ENCODE measurements at regions not wholly inside any gene's neighbourhood (a gene's known extent, or its start where the extent isn't known, plus 50 kb on each side); places are given as distances from the start of the nearest gene placed in this dataset.

DNA sequence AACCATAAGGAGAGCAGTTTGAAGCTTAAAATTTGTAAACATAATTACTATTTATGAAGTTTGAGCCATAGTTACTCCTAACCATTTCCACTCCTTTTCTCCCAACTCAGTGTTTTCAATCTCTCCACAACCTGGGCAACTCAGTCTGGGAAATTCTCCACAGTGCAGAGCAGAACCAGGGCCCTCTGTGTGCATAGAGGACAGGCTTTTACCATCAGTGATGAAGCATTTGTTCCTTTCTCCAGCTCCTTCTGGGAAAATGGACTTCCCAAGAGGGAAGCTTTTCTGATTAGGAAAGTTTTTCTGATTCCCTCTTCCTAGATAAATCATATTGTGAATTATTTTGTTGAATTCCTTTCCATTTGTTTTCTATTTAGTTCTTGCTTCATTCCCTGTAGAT lies 132.3 kb upstream of the MPDZ start:
- Histone ChIP-seq H3K27me3 (ENCODE audit: insufficient read depth, poor library complexity, severe bottlenecking) (no peaks in the 10 kb centered on the region), H3K4me3 (replicated peaks; ENCODE audit: insufficient read depth, low read length) (no peak overlapping the region), H3K27ac (replicated peaks) (no peak overlapping the region)
- DNase-seq (ENCODE audit: low read depth in 1 of 2, low spot score in 1 of 2) = no peak
- TF ChIP-seq SPI1 (IDR thresholded peaks at IDR 0.05; ENCODE audit: borderline replicate concordance, low read depth) = no peak

GRCh38 chr9:13410566-13411031 lies 131.1 kb upstream of the MPDZ start:
- DNase-seq (ENCODE audit: low read depth in 1 of 2, low spot score in 1 of 2) = no peak
- TF ChIP-seq POLR2AphosphoS5 (IDR thresholded peaks at IDR 0.05; ENCODE audit: low read depth) = no peak
- TF ChIP-seq, protein P1, sequence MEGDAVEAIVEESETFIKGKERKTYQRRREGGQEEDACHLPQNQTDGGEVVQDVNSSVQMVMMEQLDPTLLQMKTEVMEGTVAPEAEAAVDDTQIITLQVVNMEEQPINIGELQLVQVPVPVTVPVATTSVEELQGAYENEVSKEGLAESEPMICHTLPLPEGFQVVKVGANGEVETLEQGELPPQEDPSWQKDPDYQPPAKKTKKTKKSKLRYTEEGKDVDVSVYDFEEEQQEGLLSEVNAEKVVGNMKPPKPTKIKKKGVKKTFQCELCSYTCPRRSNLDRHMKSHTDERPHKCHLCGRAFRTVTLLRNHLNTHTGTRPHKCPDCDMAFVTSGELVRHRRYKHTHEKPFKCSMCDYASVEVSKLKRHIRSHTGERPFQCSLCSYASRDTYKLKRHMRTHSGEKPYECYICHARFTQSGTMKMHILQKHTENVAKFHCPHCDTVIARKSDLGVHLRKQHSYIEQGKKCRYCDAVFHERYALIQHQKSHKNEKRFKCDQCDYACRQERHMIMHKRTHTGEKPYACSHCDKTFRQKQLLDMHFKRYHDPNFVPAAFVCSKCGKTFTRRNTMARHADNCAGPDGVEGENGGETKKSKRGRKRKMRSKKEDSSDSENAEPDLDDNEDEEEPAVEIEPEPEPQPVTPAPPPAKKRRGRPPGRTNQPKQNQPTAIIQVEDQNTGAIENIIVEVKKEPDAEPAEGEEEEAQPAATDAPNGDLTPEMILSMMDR (IDR thresholded peaks at IDR 0.05; ENCODE audit: insufficient read depth, low read length) = no peak
- Histone ChIP-seq H3K27ac (replicated peaks) (no peak overlapping the region), H3K4me3 (replicated peaks; ENCODE audit: insufficient read depth, low read length) (no peak overlapping the region), H3K27me3 (ENCODE audit: insufficient read depth, poor library complexity, severe bottlenecking) (no peaks in the 10 kb centered on the region)

GRCh38 chr9:13397661-13398060 lies 118.2 kb upstream of the MPDZ start:
- Histone ChIP-seq H3K27me3 (ENCODE audit: insufficient read depth, poor library complexity, severe bottlenecking) (no peaks in the 10 kb centered on the region), H3K27ac (replicated peaks) (no peak overlapping the region), H3K4me3 (replicated peaks; ENCODE audit: insufficient read depth, low read length) (no peak overlapping the region)
- no peak for DNase-seq (ENCODE audit: low read depth in 1 of 2, low spot score in 1 of 2)
- no peak for TF ChIP-seq GABPA (IDR thresholded peaks at IDR 0.05; ENCODE audit: low read depth)
- no peak for TF ChIP-seq SPI1 (IDR thresholded peaks at IDR 0.05; ENCODE audit: borderline replicate concordance, low read depth)
- no peak for TF ChIP-seq POLR2AphosphoS5 (IDR thresholded peaks at IDR 0.05; ENCODE audit: low read depth)
- TF ChIP-seq, protein P2, sequence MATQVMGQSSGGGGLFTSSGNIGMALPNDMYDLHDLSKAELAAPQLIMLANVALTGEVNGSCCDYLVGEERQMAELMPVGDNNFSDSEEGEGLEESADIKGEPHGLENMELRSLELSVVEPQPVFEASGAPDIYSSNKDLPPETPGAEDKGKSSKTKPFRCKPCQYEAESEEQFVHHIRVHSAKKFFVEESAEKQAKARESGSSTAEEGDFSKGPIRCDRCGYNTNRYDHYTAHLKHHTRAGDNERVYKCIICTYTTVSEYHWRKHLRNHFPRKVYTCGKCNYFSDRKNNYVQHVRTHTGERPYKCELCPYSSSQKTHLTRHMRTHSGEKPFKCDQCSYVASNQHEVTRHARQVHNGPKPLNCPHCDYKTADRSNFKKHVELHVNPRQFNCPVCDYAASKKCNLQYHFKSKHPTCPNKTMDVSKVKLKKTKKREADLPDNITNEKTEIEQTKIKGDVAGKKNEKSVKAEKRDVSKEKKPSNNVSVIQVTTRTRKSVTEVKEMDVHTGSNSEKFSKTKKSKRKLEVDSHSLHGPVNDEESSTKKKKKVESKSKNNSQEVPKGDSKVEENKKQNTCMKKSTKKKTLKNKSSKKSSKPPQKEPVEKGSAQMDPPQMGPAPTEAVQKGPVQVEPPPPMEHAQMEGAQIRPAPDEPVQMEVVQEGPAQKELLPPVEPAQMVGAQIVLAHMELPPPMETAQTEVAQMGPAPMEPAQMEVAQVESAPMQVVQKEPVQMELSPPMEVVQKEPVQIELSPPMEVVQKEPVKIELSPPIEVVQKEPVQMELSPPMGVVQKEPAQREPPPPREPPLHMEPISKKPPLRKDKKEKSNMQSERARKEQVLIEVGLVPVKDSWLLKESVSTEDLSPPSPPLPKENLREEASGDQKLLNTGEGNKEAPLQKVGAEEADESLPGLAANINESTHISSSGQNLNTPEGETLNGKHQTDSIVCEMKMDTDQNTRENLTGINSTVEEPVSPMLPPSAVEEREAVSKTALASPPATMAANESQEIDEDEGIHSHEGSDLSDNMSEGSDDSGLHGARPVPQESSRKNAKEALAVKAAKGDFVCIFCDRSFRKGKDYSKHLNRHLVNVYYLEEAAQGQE (IDR thresholded peaks at IDR 0.05; ENCODE audit: insufficient replicate concordance, low read depth) = no peak
- TF ChIP-seq, protein P1 (IDR thresholded peaks at IDR 0.05; ENCODE audit: insufficient read depth, low read length) = no peak

GRCh38 chr9:13397220-13397619 lies 117.7 kb upstream of the MPDZ start:
- no peak for DNase-seq (ENCODE audit: low read depth in 1 of 2, low spot score in 1 of 2)
- Histone ChIP-seq H3K4me3 (replicated peaks; ENCODE audit: insufficient read depth, low read length) (no peak overlapping the region), H3K27ac (replicated peaks) (no peak overlapping the region), H3K27me3 (ENCODE audit: insufficient read depth, poor library complexity, severe bottlenecking) (no peaks in the 10 kb centered on the region)
- no peak for TF ChIP-seq GABPA (IDR thresholded peaks at IDR 0.05; ENCODE audit: low read depth)
- TF ChIP-seq, protein P1 (IDR thresholded peaks at IDR 0.05; ENCODE audit: insufficient read depth, low read length) = no peak
- no peak for TF ChIP-seq POLR2AphosphoS5 (IDR thresholded peaks at IDR 0.05; ENCODE audit: low read depth)

DNA sequence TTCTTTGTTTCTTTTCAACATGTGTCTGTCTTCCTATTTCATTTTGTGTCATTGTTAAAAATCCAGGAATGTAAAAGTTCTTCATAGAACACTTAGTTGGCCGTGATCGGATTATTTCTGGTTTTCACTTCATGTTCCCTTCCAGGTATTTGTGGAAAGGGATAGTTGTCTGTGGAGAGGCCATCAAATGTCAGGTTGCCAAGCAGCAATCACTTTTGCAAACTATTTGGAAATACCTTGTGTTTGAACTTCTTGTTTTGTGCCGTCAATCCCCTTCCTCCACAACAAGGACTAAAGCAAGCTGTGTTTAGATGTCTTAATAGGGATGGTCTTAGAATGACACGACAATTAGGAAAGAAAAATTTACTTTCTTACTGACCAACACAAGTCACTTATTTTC lies 116.9 kb upstream of the MPDZ start:
- Histone ChIP-seq H3K27ac (replicated peaks) (no peak overlapping the region), H3K27me3 (ENCODE audit: insufficient read depth, poor library complexity, severe bottlenecking) (no peaks in the 10 kb centered on the region), H3K4me3 (replicated peaks; ENCODE audit: insufficient read depth, low read length) (no peak overlapping the region)
- no peak for TF ChIP-seq SPI1 (IDR thresholded peaks at IDR 0.05; ENCODE audit: borderline replicate concordance, low read depth)
- TF ChIP-seq, protein P1 (IDR thresholded peaks at IDR 0.05; ENCODE audit: insufficient read depth, low read length) = no peak
- no peak for TF ChIP-seq GABPA (IDR thresholded peaks at IDR 0.05; ENCODE audit: low read depth)
- TF ChIP-seq POLR2AphosphoS5 (IDR thresholded peaks at IDR 0.05; ENCODE audit: low read depth) = no peak
- no peak for DNase-seq (ENCODE audit: low read depth in 1 of 2, low spot score in 1 of 2)
